Common myeloid progenitor, CD34-positive (primary cell): ENCODE measurements at regions not wholly inside any gene's neighbourhood (a gene's known extent, or its start where the extent isn't known, plus 50 kb on each side); places are given as distances from the start of the nearest gene placed in this dataset.

Source experiments
- CTCF ChIA-PET: fragments of 350-600 bp; sonication (Branson Sonifier 250); formaldehyde crosslinking; loops from one replicate; lab custom pipeline; 2021; ENCODE audit warnings: antibody characterized with exemption; lab: Charles Lee
- POLR2A ChIA-PET: fragments of 350-600 bp; sonication (Branson Sonifier 250); formaldehyde crosslinking; loops from one replicate; lab custom pipeline; 2021; ENCODE audit warnings: antibody characterized with exemption; lab: Charles Lee
- DNase-seq, 3 donors: peaks; one replicate each; pipeline versions ENCODE4 v3.0.0 to v3.0.0-alpha.2; 2013
- H3K27ac ChIP-seq, 2 experiments: 1 replicate in 1 of 2; 2 replicates in 1 of 2; pipeline ENCODE4 v1.7.0; 2013; ENCODE audit warnings: inconsistent platforms in 2 of 2, low read length in 2 of 2, mild to moderate bottlenecking in 2 of 2, low read depth in 1 of 2, moderate library complexity in 1 of 2; ENCODE audit not compliant: severe bottlenecking in 2 of 2, insufficient read depth in 1 of 2, poor library complexity in 1 of 2
- H3K27me3 ChIP-seq, 5 experiments: replicated peaks in 2 of 5; 1 replicate in 3 of 5; 2 replicates in 2 of 5; pipeline versions ENCODE4 v1.6.1 to v1.7.0; 2013; ENCODE audit warnings: low read length in 4 of 5, mild to moderate bottlenecking in 2 of 5, moderate library complexity in 2 of 5, inconsistent platforms in 1 of 5; ENCODE audit not compliant: insufficient read depth in 5 of 5, control insufficient read depth in 4 of 5
- H3K36me3 ChIP-seq, 4 experiments: 1 replicate in 2 of 4; 2 replicates in 2 of 4; pipeline versions ENCODE4 v1.6.1 to v1.7.0; 2013; ENCODE audit warnings: low read length in 3 of 4, control low read depth in 1 of 4, mild to moderate bottlenecking in 1 of 4; ENCODE audit not compliant: control insufficient read depth in 4 of 4, insufficient read depth in 4 of 4
- H3K4me1 ChIP-seq, 4 experiments: 1 replicate in 3 of 4; 2 replicates in 1 of 4; pipeline versions ENCODE4 v1.6.1 to v1.7.1; 2013; ENCODE audit warnings: low read length in 3 of 4, mild to moderate bottlenecking in 3 of 4, control low read depth in 1 of 4, inconsistent platforms in 1 of 4, moderate library complexity in 1 of 4; ENCODE audit not compliant: control insufficient read depth in 4 of 4, insufficient read depth in 4 of 4; ENCODE audit errors: control extremely low read depth in 1 of 4
- H3K4me3 ChIP-seq, 7 experiments: 1 replicate in 4 of 7; 2 replicates in 3 of 7; pipeline versions ENCODE4 v1.5.1 to v1.7.0; 2013; ENCODE audit warnings: mild to moderate bottlenecking in 7 of 7, low read length in 6 of 7, moderate library complexity in 6 of 7, inconsistent platforms in 2 of 7, low read depth in 2 of 7, control low read depth in 1 of 7; ENCODE audit not compliant: insufficient read depth in 4 of 7, control insufficient read depth in 1 of 7; ENCODE audit errors: extremely low read depth in 1 of 7
- H3K9me3 ChIP-seq, 5 experiments: 1 replicate in 4 of 5; 2 replicates in 1 of 5; pipeline versions ENCODE4 v1.6.1 to v1.7.1; 2013; ENCODE audit warnings: low read length in 4 of 5, mild to moderate bottlenecking in 2 of 5, inconsistent platforms in 1 of 5, low read depth in 1 of 5, moderate library complexity in 1 of 5; ENCODE audit not compliant: control insufficient read depth in 4 of 5, insufficient read depth in 2 of 5; ENCODE audit errors: control extremely low read depth in 1 of 5
- WGBS: methylation state at CpG from one replicate; pipeline ENCODE4 v1.1.5; 2013; ENCODE audit not compliant: insufficient coverage; 5-methylcytosine and 5-hydroxymethylcytosine counted together

DNA sequence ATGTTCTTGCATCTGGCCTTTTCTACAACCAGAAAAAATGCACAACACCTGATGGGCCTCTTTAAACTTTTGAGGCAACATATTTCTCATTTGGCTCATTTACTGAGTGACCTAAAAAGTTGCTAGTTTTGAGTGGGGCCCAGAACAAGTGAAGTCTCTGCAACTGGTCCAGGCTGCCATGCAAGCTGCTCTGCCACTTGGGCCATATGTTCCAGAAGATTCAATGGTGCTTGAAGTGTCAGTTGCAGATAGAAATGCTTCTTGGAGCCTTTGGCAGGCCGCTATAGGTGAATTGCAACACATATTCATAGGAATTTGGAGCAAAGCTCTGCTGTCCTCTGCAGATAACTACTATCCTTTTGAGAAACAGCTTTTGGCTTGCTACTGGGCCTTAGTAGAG, 66.4 kb upstream of the RLIM start:
- DNase-seq, result peak in 2 of 3 donors; percentile 0 to 1
- Histone ChIP-seq H3K27ac (no peak overlapping the region), H3K9me3 (no peaks in the 10 kb centered on the region), H3K4me3 (no peak overlapping the region), H3K36me3 (no peaks in the 10 kb centered on the region), H3K4me1 (peaks cover 0 to 16% (median 3%) of the 10 kb centered on the region in 4 experiments), H3K27me3 (no peaks in the 10 kb centered on the region)
- 50% methylated on average over 1 of the region's 1 CpG for WGBS
- ChIA-PET CTCF (no interaction called here), POLR2A (no interaction called here)

DNA sequence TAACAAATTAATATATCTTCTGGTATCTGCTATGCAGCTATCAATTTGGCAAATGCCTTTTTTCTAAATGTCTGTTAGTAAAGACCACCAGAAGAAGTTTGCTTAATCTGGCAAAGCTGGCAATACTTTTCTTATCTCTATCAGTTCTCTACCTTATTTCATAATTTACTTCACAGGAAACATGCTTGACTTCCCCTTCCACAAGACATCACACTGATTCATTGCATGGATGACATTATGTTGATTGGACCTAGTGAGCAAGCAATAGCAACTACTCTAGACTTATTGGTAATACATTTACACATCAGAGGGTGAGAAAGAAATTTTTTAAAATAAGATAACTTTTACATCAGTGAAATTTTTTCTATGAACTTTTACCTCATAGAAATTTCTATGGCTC, 66.0 kb upstream of the RLIM start:
- peak; percentile 10 to 75 (median 52) for DNase-seq
- ChIA-PET CTCF (no interaction called here), POLR2A (no interaction called here)
- Histone ChIP-seq H3K4me1 (peaks cover 0 to 16% (median 3%) of the 10 kb centered on the region in 4 experiments), H3K27me3 (no peaks in the 10 kb centered on the region), H3K27ac (no peak overlapping the region), H3K36me3 (no peaks in the 10 kb centered on the region), H3K4me3 (no peak overlapping the region), H3K9me3 (no peaks in the 10 kb centered on the region)

DNA sequence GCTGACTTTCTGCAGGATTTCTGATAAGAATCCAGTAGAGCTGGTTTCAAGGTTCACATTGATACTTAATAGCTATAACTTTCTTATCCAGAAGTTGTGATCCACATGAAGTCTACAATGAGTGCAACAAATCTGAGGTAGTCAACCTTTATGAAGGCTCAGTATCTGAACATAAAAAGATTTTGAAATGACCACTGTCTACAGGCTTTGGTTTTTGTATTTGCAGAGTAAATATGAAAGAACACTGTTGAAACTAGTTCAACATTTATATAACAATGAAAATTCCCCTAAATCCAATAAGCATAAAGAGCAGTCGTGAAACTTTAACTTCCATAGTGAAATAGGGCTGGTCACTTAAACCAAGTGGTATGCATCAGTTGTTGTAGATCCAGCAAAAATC, 55.6 kb upstream of the RLIM start:
- no peak overlapping the region for H3K27ac ChIP-seq
- H3K36me3 ChIP-seq, result no peaks in the 10 kb centered on the region
- DNase-seq, result no peak
- ChIA-PET CTCF (no interaction called here), POLR2A (no interaction called here)
- no peaks in the 10 kb centered on the region for H3K27me3 ChIP-seq
- WGBS, result 71% methylated on average over 1 of the region's 1 CpG
- H3K4me1 ChIP-seq, result no peaks in the 10 kb centered on the region
- no peaks in the 10 kb centered on the region for H3K9me3 ChIP-seq
- H3K4me3 ChIP-seq, result no peak overlapping the region
